Panc1 (cell line): ENCODE measurements at regions not wholly inside any gene's neighbourhood (a gene's known extent, or its start where the extent isn't known, plus 50 kb on each side); places are given as distances from the start of the nearest gene placed in this dataset.
"Not testable (repeated sequence)": the region's sequence is repeated elsewhere in the genome, so short reads cannot be mapped to it uniquely, and the experiment has no call there.

Experiments used
- ATAC-seq: fragments of 200-7000 bp; cut with Tn5 transposase; 2 replicates; pipeline ENCODE4 v1.9.1; 2020; ENCODE audit warnings: mild to moderate bottlenecking, moderate library complexity
- BruUV-seq: library from RNA; stranded (reverse); fragments of 400-500 nt; replicated peaks from 2 replicates; lab custom pipeline; 2021; lab: Mats Ljungman, UMichigan
- CTCF ChIA-PET: fragments of 300-600 bp; sonication (Branson Sonifier 250); formaldehyde crosslinking; loops from one replicate; lab custom pipeline; 2022; ENCODE audit warnings: antibody characterized with exemption; lab: Charles Lee
- POLR2A ChIA-PET: fragments of 300-600 bp; sonication (Branson Sonifier 250); formaldehyde crosslinking; loops from one replicate; lab custom pipeline; 2022; ENCODE audit warnings: antibody characterized with exemption; lab: Charles Lee
- DNase-seq: peaks from one replicate; pipeline ENCODE4 v3.0.0-alpha.2; 2010; ENCODE audit warnings: low read depth, low spot score
- H3K27ac ChIP-seq: 2 replicates; pipeline ENCODE4 v1.5.1; 2011; ENCODE audit warnings: mild to moderate bottlenecking, low read length, inconsistent platforms
- H3K27me3 ChIP-seq: fragments of 200-500 bp; sonication (Bioruptor generic); 2 replicates; pipeline ENCODE4 v1.6.0; 2014; ENCODE audit warnings: low read length, inconsistent platforms; ENCODE audit not compliant: control insufficient read depth, insufficient read depth
- H3K36me3 ChIP-seq: fragments of 200-500 bp; sonication (Bioruptor generic); 2 replicates; pipeline ENCODE4 v1.5.1; 2014; ENCODE audit warnings: inconsistent platforms, mild to moderate bottlenecking, low read length, moderate library complexity; ENCODE audit not compliant: control insufficient read depth, insufficient read depth
- H3K4me1 ChIP-seq: 2 replicates; pipeline ENCODE4 v1.5.1; 2011; ENCODE audit warnings: inconsistent platforms, mild to moderate bottlenecking, low read length, moderate library complexity; ENCODE audit not compliant: control insufficient read depth, insufficient read depth
- H3K4me3 ChIP-seq, 2 experiments: 2 replicates each; pipeline ENCODE4 v1.5.1; 2011 to 2012; ENCODE audit warnings: low read depth in 2 of 2, low read length in 2 of 2, mild to moderate bottlenecking in 2 of 2, inconsistent platforms in 1 of 2, moderate library complexity in 1 of 2
- H3K9me3 ChIP-seq: fragments of 200-500 bp; sonication (Bioruptor generic); 2 replicates; pipeline ENCODE4 v1.5.1; 2014; ENCODE audit warnings: low read depth, mild to moderate bottlenecking, inconsistent platforms, low read length, moderate library complexity; ENCODE audit not compliant: control insufficient read depth, insufficient read depth
- CTCF ChIP-seq: fragments of 450-650 bp; IDR thresholded peaks from 2 replicates; pipeline ENCODE4 v1.5.1; 2017; ENCODE audit warnings: mild to moderate bottlenecking
- POLR2AphosphoS5 ChIP-seq: IDR thresholded peaks from 2 replicates; pipeline ENCODE4 v1.6.1; 2012; ENCODE audit warnings: mild to moderate bottlenecking, low read depth, low read length, moderate library complexity
- SIN3A ChIP-seq: IDR thresholded peaks from 2 replicates; pipeline ENCODE4 v1.6.1; 2012; ENCODE audit warnings: low read depth, mild to moderate bottlenecking, low read length, moderate library complexity, borderline replicate concordance; ENCODE audit not compliant: insufficient read depth
- TCF7L2 ChIP-seq: IDR thresholded peaks from 2 replicates; pipeline ENCODE4 v1.6.1; 2011; ENCODE audit warnings: mild to moderate bottlenecking, low read depth, low read length, inconsistent platforms
- in situ Hi-C: cut with HindIII; loops from 2 replicates; pipeline ENCODE4 v1.10.0; 2016; ENCODE audit warnings: low sequenced_read_pairs, low pct_unique_long_range_greater_than_20kb
- intact Hi-C: fragments of 100-400 bp; cut with micrococcal nuclease; formaldehyde crosslinking; loops from one replicate; pipeline ENCODE4 v1.10.0; 2022; ENCODE audit not compliant: unreplicated experiment
- TF ChIP-seq, protein P1 (sequence below), 2 experiments: IDR thresholded peaks; 2 replicates each; pipeline ENCODE4 v1.6.1; 2011 to 2012; ENCODE audit warnings: low read depth in 2 of 2, control low read depth in 1 of 2, low read length in 1 of 2, mild to moderate bottlenecking in 1 of 2, moderate library complexity in 1 of 2; ENCODE audit not compliant: insufficient read depth in 1 of 2

- H3K36me3 ChIP-seq = no peaks in the 10 kb centered on the region
- no peak overlapping the region for H3K27ac ChIP-seq
- DNase-seq (no peak), ATAC-seq (no peak)
- no peaks in the 10 kb centered on the region for H3K4me1 ChIP-seq
- no peaks in the 10 kb centered on the region for H3K27me3 ChIP-seq
- H3K9me3 ChIP-seq = no peaks in the 10 kb centered on the region
- POLR2A ChIA-PET = no interaction called here
- in situ Hi-C loops (no loop called here), intact Hi-C loops (no loop called here)
- no peak for TF ChIP-seq SIN3A
- no peak for TF ChIP-seq TCF7L2
- no peak for TF ChIP-seq CTCF
- TF ChIP-seq, protein P1, sequence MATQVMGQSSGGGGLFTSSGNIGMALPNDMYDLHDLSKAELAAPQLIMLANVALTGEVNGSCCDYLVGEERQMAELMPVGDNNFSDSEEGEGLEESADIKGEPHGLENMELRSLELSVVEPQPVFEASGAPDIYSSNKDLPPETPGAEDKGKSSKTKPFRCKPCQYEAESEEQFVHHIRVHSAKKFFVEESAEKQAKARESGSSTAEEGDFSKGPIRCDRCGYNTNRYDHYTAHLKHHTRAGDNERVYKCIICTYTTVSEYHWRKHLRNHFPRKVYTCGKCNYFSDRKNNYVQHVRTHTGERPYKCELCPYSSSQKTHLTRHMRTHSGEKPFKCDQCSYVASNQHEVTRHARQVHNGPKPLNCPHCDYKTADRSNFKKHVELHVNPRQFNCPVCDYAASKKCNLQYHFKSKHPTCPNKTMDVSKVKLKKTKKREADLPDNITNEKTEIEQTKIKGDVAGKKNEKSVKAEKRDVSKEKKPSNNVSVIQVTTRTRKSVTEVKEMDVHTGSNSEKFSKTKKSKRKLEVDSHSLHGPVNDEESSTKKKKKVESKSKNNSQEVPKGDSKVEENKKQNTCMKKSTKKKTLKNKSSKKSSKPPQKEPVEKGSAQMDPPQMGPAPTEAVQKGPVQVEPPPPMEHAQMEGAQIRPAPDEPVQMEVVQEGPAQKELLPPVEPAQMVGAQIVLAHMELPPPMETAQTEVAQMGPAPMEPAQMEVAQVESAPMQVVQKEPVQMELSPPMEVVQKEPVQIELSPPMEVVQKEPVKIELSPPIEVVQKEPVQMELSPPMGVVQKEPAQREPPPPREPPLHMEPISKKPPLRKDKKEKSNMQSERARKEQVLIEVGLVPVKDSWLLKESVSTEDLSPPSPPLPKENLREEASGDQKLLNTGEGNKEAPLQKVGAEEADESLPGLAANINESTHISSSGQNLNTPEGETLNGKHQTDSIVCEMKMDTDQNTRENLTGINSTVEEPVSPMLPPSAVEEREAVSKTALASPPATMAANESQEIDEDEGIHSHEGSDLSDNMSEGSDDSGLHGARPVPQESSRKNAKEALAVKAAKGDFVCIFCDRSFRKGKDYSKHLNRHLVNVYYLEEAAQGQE (IDR thresholded peaks at IDR 0.05; ENCODE audit: insufficient read depth in 1 of 2, low read depth in 2 of 2, low read length in 1 of 2) = no peak
- TF ChIP-seq POLR2AphosphoS5 = no peak
- H3K4me3 ChIP-seq = no peak overlapping the region
- CTCF ChIA-PET = no interaction called here
- BruUV-seq = no TSS peak
Measured at GRCh38 chr20:40016890-40017289, 672.1 kb downstream of the MAFB start.

GRCh38 chr20:40016392-40016791 is 672.6 kb downstream of the MAFB start:
- no peaks in the 10 kb centered on the region for H3K4me1 ChIP-seq
- BruUV-seq = no TSS peak
- H3K27ac ChIP-seq = no peak overlapping the region
- TF ChIP-seq SIN3A (no peak), CTCF (no peak), POLR2AphosphoS5 (no peak), TCF7L2 (no peak)
- TF ChIP-seq, protein P1 (IDR thresholded peaks at IDR 0.05; ENCODE audit: insufficient read depth in 1 of 2, low read depth in 2 of 2, low read length in 1 of 2) = no peak
- DNase-seq (no peak), ATAC-seq (no peak)
- no peaks in the 10 kb centered on the region for H3K27me3 ChIP-seq
- in situ Hi-C loops (no loop called here), intact Hi-C loops (no loop called here)
- H3K4me3 ChIP-seq = no peak overlapping the region
- H3K36me3 ChIP-seq = no peaks in the 10 kb centered on the region
- ChIA-PET CTCF (no interaction called here), POLR2A (no interaction called here)
- no peaks in the 10 kb centered on the region for H3K9me3 ChIP-seq

DNA sequence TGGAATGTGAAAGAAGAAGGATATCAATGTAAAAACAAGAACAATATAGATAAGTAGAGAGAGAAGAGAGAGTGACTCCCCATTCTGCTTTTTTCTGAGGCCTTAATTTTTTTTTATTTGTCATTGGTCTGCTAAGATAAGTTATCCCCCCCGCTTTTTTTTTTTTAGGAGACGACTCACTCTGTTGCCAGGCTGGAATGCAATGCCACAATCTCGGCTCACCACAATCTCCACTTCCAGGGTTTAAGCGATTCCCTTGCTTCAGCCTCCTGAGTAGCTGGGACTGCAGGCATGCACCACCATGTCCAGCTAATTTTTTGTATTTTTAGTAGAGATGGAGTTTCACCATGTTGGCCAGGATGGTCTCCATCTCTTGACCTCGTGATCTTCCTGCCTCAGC is 677.0 kb downstream of the MAFB start:
- H3K36me3 ChIP-seq, intact Hi-C loops, BruUV-seq, H3K27ac ChIP-seq, H3K4me3 ChIP-seq, H3K4me1 ChIP-seq, POLR2A ChIA-PET, H3K27me3 ChIP-seq, DNase-seq, CTCF ChIA-PET, H3K9me3 ChIP-seq, ATAC-seq, in situ Hi-C loops: not testable (repeated sequence)
